ENCODE measurements at regions not wholly inside any gene's neighbourhood (a gene's known extent, or its start where the extent isn't known, plus 50 kb on each side); places are given as distances from the start of the nearest gene placed in this dataset.

GRCh38 chr1:166300767-166301166 is 134.0 kb upstream of the FAM78B start:
- Histone ChIP-seq H3K4me3 (ENCODE audit: control insufficient read depth in 2 of 3, extremely low read depth in 1 of 3, insufficient read depth in 2 of 3, low read depth in 1 of 3, low read length in 3 of 3) (no peak overlapping the region), H3K9me1 (ENCODE audit: control insufficient read depth, extremely low read depth, insufficient read depth, low read length) (no peaks in the 10 kb centered on the region), H3K27ac (ENCODE audit: control insufficient read depth, insufficient read depth, low read length) (no peak overlapping the region), H3K27me3 (ENCODE audit: control insufficient read depth, extremely low read depth, insufficient read depth, low read length) (no peaks in the 10 kb centered on the region), H3K4me2 (ENCODE audit: control insufficient read depth, extremely low read depth, insufficient read depth, low read depth, low read length) (no peak overlapping the region), H3K9me3 (ENCODE audit: control insufficient read depth, low read depth, low read length) (no peaks in the 10 kb centered on the region), H3K36me3 (ENCODE audit: control insufficient read depth in 2 of 2, extremely low read depth in 1 of 2, insufficient read depth in 2 of 2, low read length in 2 of 2) (no peaks in the 10 kb centered on the region), H3K9ac (ENCODE audit: control insufficient read depth, extremely low read depth, insufficient read depth, low read length) (no peak overlapping the region), H3K79me2 (ENCODE audit: control insufficient read depth, insufficient read depth, low read length) (no peaks in the 10 kb centered on the region), H4K20me1 (ENCODE audit: control insufficient read depth, extremely low read depth, insufficient read depth, low read length) (no peaks in the 10 kb centered on the region), H2AFZ (ENCODE audit: control insufficient read depth, low read length) (no peak overlapping the region), H3K4me1 (ENCODE audit: control insufficient read depth, extremely low read depth, insufficient read depth, low read length) (no peaks in the 10 kb centered on the region)
- FAIRE-seq (no peak), DNase-seq (ENCODE audit: low read depth, low spot score) (no peak)
- TF ChIP-seq EZH2 (IDR thresholded peaks at IDR 0.05; ENCODE audit: low read length) (no peak), CTCF (optimal IDR thresholded peaks at IDR 0.05 in 1 of 3, IDR thresholded peaks at IDR 0.05 in 1 of 3, conservative IDR thresholded peaks at IDR 0.05 in 1 of 3; ENCODE audit: extremely low read depth in 1 of 3, insufficient read depth in 2 of 3, low read length in 3 of 3) (no peak)
- dilution Hi-C loops (cut with MboI; ENCODE audit: extremely low pct_ligation_motif_present, low sequenced_read_pairs) = no loop called here

DNA sequence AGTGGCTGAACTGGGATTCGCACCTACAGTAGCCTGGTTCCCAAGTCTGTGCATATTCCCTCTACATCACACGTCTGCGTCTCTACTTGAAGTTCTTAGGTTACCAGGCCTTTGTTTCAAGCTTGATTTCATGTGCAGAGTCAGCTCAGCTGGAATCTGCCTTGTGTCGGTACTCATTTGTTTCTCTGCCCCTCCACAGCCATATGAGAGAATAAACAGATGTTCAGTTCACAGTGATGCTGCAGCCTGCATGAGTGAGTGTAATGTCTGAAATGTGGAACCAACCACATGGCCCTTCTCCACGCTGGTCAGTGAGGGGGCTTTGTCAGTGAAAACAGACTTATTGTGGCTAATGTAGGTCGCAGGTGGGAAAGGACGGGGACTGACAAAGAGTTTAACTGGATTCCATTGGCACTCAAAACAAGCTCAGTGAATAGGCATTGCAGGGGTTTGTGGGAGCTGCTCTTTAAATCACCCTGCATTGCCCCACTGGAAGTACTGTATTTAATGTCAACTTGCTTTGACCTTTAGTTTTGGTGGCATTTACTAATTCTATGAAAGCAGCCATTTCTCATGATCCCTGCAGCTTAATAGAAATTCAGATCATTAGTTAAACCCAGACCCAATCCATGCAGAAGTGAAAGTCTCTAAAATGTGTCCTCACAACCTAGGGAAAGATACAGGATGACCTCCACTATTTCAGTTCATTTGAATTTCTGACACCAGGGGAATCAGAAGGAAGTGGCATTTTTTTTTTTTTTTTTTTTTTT is 136.4 kb upstream of the FAM78B start:
- no peak for DNase-seq (ENCODE audit: low read depth, low spot score)
- Histone ChIP-seq H3K27me3 (ENCODE audit: control insufficient read depth, extremely low read depth, insufficient read depth, low read length) (no peaks in the 10 kb centered on the region), H4K20me1 (ENCODE audit: control insufficient read depth, extremely low read depth, insufficient read depth, low read length) (no peaks in the 10 kb centered on the region), H3K9me1 (ENCODE audit: control insufficient read depth, extremely low read depth, insufficient read depth, low read length) (no peaks in the 10 kb centered on the region), H2AFZ (ENCODE audit: control insufficient read depth, low read length) (no peak overlapping the region), H3K27ac (ENCODE audit: control insufficient read depth, insufficient read depth, low read length) (no peak overlapping the region), H3K36me3 (ENCODE audit: control insufficient read depth in 2 of 2, extremely low read depth in 1 of 2, insufficient read depth in 2 of 2, low read length in 2 of 2) (no peaks in the 10 kb centered on the region), H3K9ac (ENCODE audit: control insufficient read depth, extremely low read depth, insufficient read depth, low read length) (no peak overlapping the region), H3K9me3 (ENCODE audit: control insufficient read depth, low read depth, low read length) (no peaks in the 10 kb centered on the region), H3K4me3 (ENCODE audit: control insufficient read depth in 2 of 3, extremely low read depth in 1 of 3, insufficient read depth in 2 of 3, low read depth in 1 of 3, low read length in 3 of 3) (no peak overlapping the region), H3K4me2 (ENCODE audit: control insufficient read depth, extremely low read depth, insufficient read depth, low read depth, low read length) (no peak overlapping the region), H3K79me2 (ENCODE audit: control insufficient read depth, insufficient read depth, low read length) (no peaks in the 10 kb centered on the region), H3K4me1 (ENCODE audit: control insufficient read depth, extremely low read depth, insufficient read depth, low read length) (no peaks in the 10 kb centered on the region)
- dilution Hi-C loops (cut with MboI; ENCODE audit: extremely low pct_ligation_motif_present, low sequenced_read_pairs) = no loop called here
- no peak for TF ChIP-seq EZH2 (IDR thresholded peaks at IDR 0.05; ENCODE audit: low read length)
- TF ChIP-seq CTCF (optimal IDR thresholded peaks at IDR 0.05 in 1 of 3, IDR thresholded peaks at IDR 0.05 in 1 of 3, conservative IDR thresholded peaks at IDR 0.05 in 1 of 3; ENCODE audit: extremely low read depth in 1 of 3, insufficient read depth in 2 of 3, low read length in 3 of 3) = no peak
- no peak for FAIRE-seq
